ENCODE measurements at regions not wholly inside any gene's neighbourhood (a gene's known extent, or its start where the extent isn't known, plus 50 kb on each side); places are given as distances from the start of the nearest gene placed in this dataset.

- no peak overlapping the region for H3K4me3 ChIP-seq (ENCODE audit: low read depth, low read length)
- TF ChIP-seq CTCF (IDR thresholded peaks at IDR 0.05; ENCODE audit: insufficient read depth, low read depth, low read length, missing control alignments): no peak
- no peak for DNase-seq (ENCODE audit: low read depth)
Observed at GRCh38 chr2:198811198-198811597, 646.5 kb downstream of the SATB2 start.

- DNase-seq (ENCODE audit: low read depth): no peak
- TF ChIP-seq CTCF (IDR thresholded peaks at IDR 0.05; ENCODE audit: insufficient read depth, low read depth, low read length, missing control alignments): no peak
- no peak overlapping the region for H3K4me3 ChIP-seq (ENCODE audit: low read depth, low read length)
Observed at GRCh38 chr2:198809976-198810375, 647.8 kb downstream of the SATB2 start.

DNA sequence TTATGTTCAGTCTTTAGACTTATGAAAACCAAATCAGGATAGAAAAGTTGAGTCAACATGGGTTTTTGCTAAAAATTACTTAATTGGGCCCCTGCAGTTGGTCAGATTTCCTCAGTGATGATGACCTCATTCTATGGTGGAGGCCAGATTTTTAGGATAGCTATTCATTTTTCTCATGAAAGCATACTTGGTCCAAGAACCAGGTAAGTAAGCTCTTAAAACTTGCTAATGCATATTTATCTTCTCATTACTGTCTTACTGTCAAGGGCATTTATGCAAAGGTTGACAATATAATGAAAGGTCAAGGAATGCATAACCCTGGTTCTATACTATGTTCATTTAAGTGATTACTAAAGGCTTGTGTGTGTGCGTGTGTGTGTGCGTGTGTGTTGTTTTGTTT, 650.6 kb downstream of the SATB2 start:
- no peak for DNase-seq (ENCODE audit: low read depth)

DNA sequence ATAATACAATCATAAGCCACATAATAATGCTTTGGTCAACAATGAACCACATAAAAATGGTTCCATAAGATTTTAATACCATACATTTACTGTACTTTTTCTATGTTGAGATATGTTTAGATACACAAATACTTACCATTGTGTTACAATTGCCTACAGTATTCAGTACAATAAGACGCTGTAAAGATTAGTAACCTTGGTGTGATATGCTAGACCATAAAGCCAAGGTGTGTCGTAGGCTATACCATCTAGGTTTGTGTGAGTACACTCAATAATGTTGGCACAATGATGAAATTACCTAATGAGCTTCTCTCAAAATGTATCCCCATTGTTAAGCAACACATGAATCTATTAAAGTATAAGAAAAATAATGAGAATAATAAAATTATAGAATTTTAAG, 662.3 kb downstream of the SATB2 start:
- no peak for DNase-seq (ENCODE audit: low read depth)
- TF ChIP-seq CTCF (IDR thresholded peaks at IDR 0.05; ENCODE audit: insufficient read depth, low read depth, low read length, missing control alignments): no peak
- H3K4me3 ChIP-seq (ENCODE audit: low read depth, low read length): no peak overlapping the region

More for the DNA sequence above, 650.6 kb downstream of the SATB2 start:
- no peak for TF ChIP-seq CTCF (IDR thresholded peaks at IDR 0.05; ENCODE audit: insufficient read depth, low read depth, low read length, missing control alignments)
- H3K4me3 ChIP-seq (ENCODE audit: low read depth, low read length): no peak overlapping the region

- DNase-seq (ENCODE audit: low read depth): no peak
- no peak overlapping the region for H3K4me3 ChIP-seq (ENCODE audit: low read depth, low read length)
- no peak for TF ChIP-seq CTCF (IDR thresholded peaks at IDR 0.05; ENCODE audit: insufficient read depth, low read depth, low read length, missing control alignments)
Observed at GRCh38 chr2:198791623-198792022, 666.1 kb downstream of the SATB2 start.

DNA sequence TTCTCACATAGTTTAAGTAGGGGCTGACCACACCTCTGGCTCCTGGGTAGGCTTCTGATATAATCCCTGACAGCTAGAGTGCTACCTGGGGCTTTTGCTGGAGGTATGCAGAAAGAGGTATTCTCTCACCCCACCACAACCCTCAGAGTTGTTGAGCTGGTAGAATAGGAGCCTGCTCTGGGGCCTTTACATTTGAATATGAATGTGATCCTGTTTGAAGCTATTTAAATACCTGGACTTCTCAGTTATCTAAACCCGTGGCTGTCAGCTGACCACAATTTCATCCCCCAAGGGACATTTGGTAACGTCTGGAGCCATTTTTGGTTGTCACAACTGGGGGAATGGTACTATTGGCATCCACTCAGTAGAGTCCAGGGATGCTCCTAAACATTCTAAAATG, 669.1 kb downstream of the SATB2 start:
- DNase-seq (ENCODE audit: low read depth): no peak
- no peak overlapping the region for H3K4me3 ChIP-seq (ENCODE audit: low read depth, low read length)
- TF ChIP-seq CTCF (IDR thresholded peaks at IDR 0.05; ENCODE audit: insufficient read depth, low read depth, low read length, missing control alignments): no peak

DNA sequence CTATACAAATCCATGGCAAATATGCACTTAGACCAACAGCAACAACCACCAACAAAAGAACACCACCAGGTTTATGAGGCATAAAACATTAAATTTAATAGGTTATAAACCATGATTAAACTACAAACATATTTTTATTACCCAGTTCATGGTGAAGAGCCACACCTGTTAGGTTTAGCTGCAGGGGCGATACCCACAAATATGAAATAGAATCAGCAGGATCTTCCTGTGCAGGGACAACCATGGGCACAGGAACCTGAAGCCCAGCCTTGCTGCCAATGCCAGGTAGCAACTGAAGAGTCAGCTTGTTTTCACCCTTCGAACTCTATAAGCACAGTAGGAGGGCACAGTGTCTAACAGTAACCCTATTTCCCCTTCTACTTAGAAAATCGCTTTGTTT, 675.0 kb downstream of the SATB2 start:
- DNase-seq (ENCODE audit: low read depth): no peak
- H3K4me3 ChIP-seq (ENCODE audit: low read depth, low read length): no peak overlapping the region
- no peak for TF ChIP-seq CTCF (IDR thresholded peaks at IDR 0.05; ENCODE audit: insufficient read depth, low read depth, low read length, missing control alignments)

Data from GM12865 (cell line).